Liver (tissue), 3 donors: ENCODE measurements at regions not wholly inside any gene's neighbourhood (a gene's known extent, or its start where the extent isn't known, plus 50 kb on each side); places are given as distances from the start of the nearest gene placed in this dataset.

ENCODE experiments used
- FOXA2 ChIP-seq: IDR thresholded peaks from 2 replicates; pipeline ENCODE4 v1.6.1; 2016; ENCODE audit warnings: antibody characterized with exemption
- SP1 ChIP-seq: IDR thresholded peaks from 2 replicates; pipeline ENCODE4 v1.6.1; 2018; ENCODE audit warnings: antibody characterized with exemption, mild to moderate bottlenecking
- YY1 ChIP-seq: IDR thresholded peaks from 2 replicates; pipeline ENCODE4 v1.6.1; 2016; ENCODE audit warnings: antibody characterized with exemption, mild to moderate bottlenecking
- TF ChIP-seq, protein P1 (sequence below): fragments of 150-350 bp; IDR thresholded peaks from 2 replicates; pipeline ENCODE4 v1.5.1; 2017; ENCODE audit warnings: improper control_type of control experiment, low read depth, low read length; ENCODE audit not compliant: missing input control
- TF ChIP-seq, protein P2 (sequence below): IDR thresholded peaks from 2 replicates; pipeline ENCODE4 v1.6.1; 2016; ENCODE audit warnings: antibody characterized with exemption, mild to moderate bottlenecking
- donor health status: healthy.
- donor health status: healthy.

DNA sequence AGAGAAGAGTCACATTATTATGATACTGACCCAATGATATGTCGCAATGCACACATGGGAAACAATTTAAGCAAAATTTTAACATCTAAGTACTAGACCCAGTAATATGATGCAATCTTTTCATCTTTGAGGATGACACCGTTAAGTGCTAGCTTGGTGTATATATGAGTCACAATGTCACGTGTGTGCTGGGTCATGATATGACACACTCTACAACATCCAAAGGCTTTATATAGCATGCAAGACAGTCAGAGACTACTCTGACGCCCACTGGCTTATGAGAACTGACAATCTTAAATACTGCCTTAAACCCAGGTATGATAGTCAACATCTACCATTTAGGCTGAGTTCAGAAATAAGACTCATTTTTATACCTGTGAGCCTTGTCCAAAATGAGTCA, 955.8 kb upstream of the TSPY4 start:
- no peak for TF ChIP-seq SP1
- TF ChIP-seq, protein P1, sequence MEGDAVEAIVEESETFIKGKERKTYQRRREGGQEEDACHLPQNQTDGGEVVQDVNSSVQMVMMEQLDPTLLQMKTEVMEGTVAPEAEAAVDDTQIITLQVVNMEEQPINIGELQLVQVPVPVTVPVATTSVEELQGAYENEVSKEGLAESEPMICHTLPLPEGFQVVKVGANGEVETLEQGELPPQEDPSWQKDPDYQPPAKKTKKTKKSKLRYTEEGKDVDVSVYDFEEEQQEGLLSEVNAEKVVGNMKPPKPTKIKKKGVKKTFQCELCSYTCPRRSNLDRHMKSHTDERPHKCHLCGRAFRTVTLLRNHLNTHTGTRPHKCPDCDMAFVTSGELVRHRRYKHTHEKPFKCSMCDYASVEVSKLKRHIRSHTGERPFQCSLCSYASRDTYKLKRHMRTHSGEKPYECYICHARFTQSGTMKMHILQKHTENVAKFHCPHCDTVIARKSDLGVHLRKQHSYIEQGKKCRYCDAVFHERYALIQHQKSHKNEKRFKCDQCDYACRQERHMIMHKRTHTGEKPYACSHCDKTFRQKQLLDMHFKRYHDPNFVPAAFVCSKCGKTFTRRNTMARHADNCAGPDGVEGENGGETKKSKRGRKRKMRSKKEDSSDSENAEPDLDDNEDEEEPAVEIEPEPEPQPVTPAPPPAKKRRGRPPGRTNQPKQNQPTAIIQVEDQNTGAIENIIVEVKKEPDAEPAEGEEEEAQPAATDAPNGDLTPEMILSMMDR = no peak
- no peak for TF ChIP-seq YY1
- TF ChIP-seq, protein P2, sequence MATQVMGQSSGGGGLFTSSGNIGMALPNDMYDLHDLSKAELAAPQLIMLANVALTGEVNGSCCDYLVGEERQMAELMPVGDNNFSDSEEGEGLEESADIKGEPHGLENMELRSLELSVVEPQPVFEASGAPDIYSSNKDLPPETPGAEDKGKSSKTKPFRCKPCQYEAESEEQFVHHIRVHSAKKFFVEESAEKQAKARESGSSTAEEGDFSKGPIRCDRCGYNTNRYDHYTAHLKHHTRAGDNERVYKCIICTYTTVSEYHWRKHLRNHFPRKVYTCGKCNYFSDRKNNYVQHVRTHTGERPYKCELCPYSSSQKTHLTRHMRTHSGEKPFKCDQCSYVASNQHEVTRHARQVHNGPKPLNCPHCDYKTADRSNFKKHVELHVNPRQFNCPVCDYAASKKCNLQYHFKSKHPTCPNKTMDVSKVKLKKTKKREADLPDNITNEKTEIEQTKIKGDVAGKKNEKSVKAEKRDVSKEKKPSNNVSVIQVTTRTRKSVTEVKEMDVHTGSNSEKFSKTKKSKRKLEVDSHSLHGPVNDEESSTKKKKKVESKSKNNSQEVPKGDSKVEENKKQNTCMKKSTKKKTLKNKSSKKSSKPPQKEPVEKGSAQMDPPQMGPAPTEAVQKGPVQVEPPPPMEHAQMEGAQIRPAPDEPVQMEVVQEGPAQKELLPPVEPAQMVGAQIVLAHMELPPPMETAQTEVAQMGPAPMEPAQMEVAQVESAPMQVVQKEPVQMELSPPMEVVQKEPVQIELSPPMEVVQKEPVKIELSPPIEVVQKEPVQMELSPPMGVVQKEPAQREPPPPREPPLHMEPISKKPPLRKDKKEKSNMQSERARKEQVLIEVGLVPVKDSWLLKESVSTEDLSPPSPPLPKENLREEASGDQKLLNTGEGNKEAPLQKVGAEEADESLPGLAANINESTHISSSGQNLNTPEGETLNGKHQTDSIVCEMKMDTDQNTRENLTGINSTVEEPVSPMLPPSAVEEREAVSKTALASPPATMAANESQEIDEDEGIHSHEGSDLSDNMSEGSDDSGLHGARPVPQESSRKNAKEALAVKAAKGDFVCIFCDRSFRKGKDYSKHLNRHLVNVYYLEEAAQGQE = no peak
- TF ChIP-seq FOXA2 = no peak
